GM12878 (cell line): ENCODE measurements at regions not wholly inside any gene's neighbourhood (a gene's known extent, or its start where the extent isn't known, plus 50 kb on each side); places are given as distances from the start of the nearest gene placed in this dataset.

ENCODE experiments used
- ATAC-seq: fragments of 200-7000 bp; cut with Tn5 transposase; 3 replicates; pipeline ENCODE4 v1.9.1; 2020; ENCODE audit warnings: mild to moderate bottlenecking, moderate library complexity
- BruUV-seq: library from RNA; stranded (reverse); fragments of 400-500 nt; replicated peaks from 2 replicates; lab custom pipeline; 2021; lab: Mats Ljungman, UMichigan
- CTCF ChIA-PET: fragments of 300-600 bp; sonication (Branson Sonifier 250); formaldehyde crosslinking; extraction: SDS; loops from one replicate; lab custom pipeline; 2021; ENCODE audit warnings: inconsistent platforms; lab: Yijun Ruan, JAX
- POLR2A ChIA-PET: fragments of 350-600 bp; formaldehyde crosslinking; extraction: SDS; loops from one replicate; lab custom pipeline; 2021; ENCODE audit warnings: inconsistent platforms; lab: Charles Lee
- RAD21 ChIA-PET: fragments of 300-600 bp; sonication (Branson Sonifier 250); formaldehyde crosslinking; loops from one replicate; lab custom pipeline; 2023; ENCODE audit warnings: antibody characterized with exemption; ENCODE audit not compliant: unreplicated experiment; lab: Charles Lee
- SMC1A ChIA-PET: fragments of 300-600 bp; sonication (Branson Sonifier 250); formaldehyde crosslinking; loops from one replicate; lab custom pipeline; 2023; ENCODE audit not compliant: unreplicated experiment, uncharacterized antibody; lab: Charles Lee
- DNase-seq: peaks from one replicate; pipeline ENCODE4 v3.0.0-alpha.2; 2011; ENCODE audit warnings: low read depth, low spot score
- FAIRE-seq: peaks from 3 replicates; lab custom pipeline; 2011; peaks lifted over from hg19 to GRCh38; lab: Jason Lieb, UNC
- H2AFZ ChIP-seq: 2 replicates; pipeline ENCODE4 v1.6.0; 2011; ENCODE audit warnings: low read depth, low read length, control low read depth; ENCODE audit not compliant: control insufficient read depth
- H3K27ac ChIP-seq: 2 replicates; pipeline ENCODE4 v1.5.1; 2011; ENCODE audit warnings: control low read depth; ENCODE audit not compliant: control insufficient read depth, insufficient read depth
- H3K27me3 ChIP-seq, 2 experiments: replicated peaks in 1 of 2; 2 replicates each; pipeline versions ENCODE4 v1.6.0 to v1.6.1; 2011; ENCODE audit warnings: low read length in 1 of 2; ENCODE audit not compliant: control insufficient read depth in 2 of 2, insufficient read depth in 2 of 2
- H3K36me3 ChIP-seq, 2 experiments: 2 replicates each; pipeline ENCODE4 v1.5.1; 2011; ENCODE audit warnings: low read length in 1 of 2; ENCODE audit not compliant: control insufficient read depth in 2 of 2, insufficient read depth in 2 of 2
- H3K4me1 ChIP-seq: 2 replicates; pipeline ENCODE4 v1.6.1; 2011; ENCODE audit warnings: mild to moderate bottlenecking, low read length, moderate library complexity, mixed read lengths; ENCODE audit not compliant: control insufficient read depth, insufficient read depth
- H3K4me2 ChIP-seq: 2 replicates; pipeline ENCODE4 v1.6.0; 2011; ENCODE audit warnings: control low read depth; ENCODE audit not compliant: control insufficient read depth, insufficient read depth
- H3K4me3 ChIP-seq: fragments of 200-600 bp; sonication (generic); 2 replicates; pipeline ENCODE4 v1.5.1; 2016
- H3K79me2 ChIP-seq: 2 replicates; pipeline ENCODE4 v1.6.0; 2011; ENCODE audit warnings: low read length; ENCODE audit not compliant: control insufficient read depth, insufficient read depth
- H3K9ac ChIP-seq: 2 replicates; pipeline ENCODE4 v1.8.0; 2011; ENCODE audit warnings: low read length, control low read depth, mixed read lengths; ENCODE audit not compliant: control insufficient read depth, insufficient read depth
- H3K9me3 ChIP-seq: replicated peaks from 3 replicates; pipeline ENCODE4 v1.5.1; 2011; ENCODE audit warnings: mild to moderate bottlenecking, low read length; ENCODE audit not compliant: control insufficient read depth, insufficient read depth
- H4K20me1 ChIP-seq: 2 replicates; pipeline ENCODE4 v1.6.0; 2011; ENCODE audit not compliant: control insufficient read depth, insufficient read depth
- ASH2L ChIP-seq: fragments of 300-600, 200-600 bp; sonication (generic); IDR thresholded peaks from 2 replicates; pipeline ENCODE4 v1.6.1; 2017; ENCODE audit warnings: low read depth, mild to moderate bottlenecking, borderline replicate concordance
- BACH1 ChIP-seq: fragments of 450-650 bp; IDR thresholded peaks from 2 replicates; pipeline ENCODE4 v1.6.1; 2017; ENCODE audit warnings: mild to moderate bottlenecking, borderline replicate concordance
- BMI1 ChIP-seq: fragments of 450-650 bp; IDR thresholded peaks from 2 replicates; pipeline ENCODE4 v1.6.1; 2016; ENCODE audit warnings: mild to moderate bottlenecking, moderate library complexity, borderline replicate concordance
- CHD2 ChIP-seq: IDR thresholded peaks from 2 replicates; pipeline ENCODE4 v1.6.1; 2011; ENCODE audit warnings: low read depth, low read length, improper control_type of control experiment, borderline replicate concordance
- EED ChIP-seq: sonication (generic); IDR thresholded peaks from 2 replicates; pipeline ENCODE4 v1.6.1; 2016; ENCODE audit warnings: antibody characterized with exemption, low read depth
- NRF1 ChIP-seq: conservative IDR thresholded peaks from 2 replicates; pipeline ENCODE4 v1.6.1; 2011; ENCODE audit warnings: mild to moderate bottlenecking, low read depth, low read length, improper control_type of control experiment
- PML ChIP-seq: IDR thresholded peaks from 2 replicates; pipeline ENCODE4 v1.6.1; 2012; ENCODE audit warnings: low read length, inconsistent platforms
- SIN3A ChIP-seq: IDR thresholded peaks from 2 replicates; pipeline ENCODE4 v1.6.1; 2012; ENCODE audit warnings: low read depth, low read length, improper control_type of control experiment
- SMAD1 ChIP-seq: fragments of 450-650 bp; IDR thresholded peaks from 2 replicates; pipeline ENCODE4 v1.6.1; 2018; ENCODE audit warnings: mild to moderate bottlenecking, low read depth; ENCODE audit not compliant: partially characterized antibody
- SMARCA5 ChIP-seq: fragments of 450-650 bp; IDR thresholded peaks from 2 replicates; pipeline ENCODE4 v1.6.1; 2017; ENCODE audit warnings: mild to moderate bottlenecking
- SPI1 ChIP-seq: IDR thresholded peaks from 2 replicates; pipeline ENCODE4 v1.6.1; 2011; ENCODE audit warnings: low read depth, mild to moderate bottlenecking, low read length, moderate library complexity, borderline replicate concordance; ENCODE audit not compliant: insufficient read depth
- SREBF1 ChIP-seq: IDR thresholded peaks from 2 replicates; pipeline ENCODE4 v1.6.1; 2012; ENCODE audit warnings: mild to moderate bottlenecking, low read length
- TCF12 ChIP-seq: IDR thresholded peaks from 2 replicates; pipeline ENCODE4 v1.6.1; 2011; ENCODE audit warnings: low read depth, mild to moderate bottlenecking, low read length
- WGBS: methylation state at CpG from one replicate; pipeline ENCODE4 v1.1.6; 2016; ENCODE audit warnings: low lambda C conversion rate; ENCODE audit not compliant: insufficient replicate concordance, insufficient coverage; ENCODE audit errors: missing lambda C conversion rate; 5-methylcytosine and 5-hydroxymethylcytosine counted together
- in situ Hi-C: fragments of 300-500 bp; cut with MboI; formaldehyde crosslinking; loops from 9 replicates; pipeline ENCODE4 v1.14.3; 2018; ENCODE audit warnings: mixed read lengths
- intact Hi-C: fragments of 100-400 bp; cut with micrococcal nuclease; formaldehyde crosslinking; loops from one replicate; pipeline ENCODE4 v1.14.2; 2022; ENCODE audit not compliant: unreplicated experiment
- TF ChIP-seq, protein P1 (sequence below): IDR thresholded peaks from 2 replicates; pipeline ENCODE4 v1.6.1; 2012; ENCODE audit warnings: improper control_type of control experiment, low read depth, low read length; ENCODE audit not compliant: insufficient replicate concordance
- TF ChIP-seq, protein P2 (sequence below): IDR thresholded peaks from 2 replicates; pipeline ENCODE4 v1.6.1; 2012; ENCODE audit warnings: low read depth, low read length, improper control_type of control experiment

DNA sequence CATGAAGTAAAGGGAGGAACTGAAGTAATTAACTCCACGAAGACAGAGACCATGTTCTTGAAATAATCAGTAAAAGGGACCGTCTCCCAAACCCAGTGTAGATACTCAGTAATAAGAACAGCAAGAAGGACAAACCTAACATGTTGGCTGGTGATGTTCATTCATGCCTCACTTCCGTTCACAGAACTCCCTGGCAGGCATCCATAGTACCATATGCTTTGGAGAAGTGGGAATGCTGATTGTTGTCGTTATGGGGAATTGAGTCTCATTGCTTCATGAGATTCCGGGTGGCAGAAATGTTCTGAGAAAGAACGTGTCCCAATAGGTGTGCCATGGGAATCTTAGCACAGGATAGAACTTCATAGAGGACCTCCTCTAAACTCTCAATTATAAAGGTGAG is 452.3 kb downstream of the ZSWIM6 start (continued):
- TF ChIP-seq, protein P1, sequence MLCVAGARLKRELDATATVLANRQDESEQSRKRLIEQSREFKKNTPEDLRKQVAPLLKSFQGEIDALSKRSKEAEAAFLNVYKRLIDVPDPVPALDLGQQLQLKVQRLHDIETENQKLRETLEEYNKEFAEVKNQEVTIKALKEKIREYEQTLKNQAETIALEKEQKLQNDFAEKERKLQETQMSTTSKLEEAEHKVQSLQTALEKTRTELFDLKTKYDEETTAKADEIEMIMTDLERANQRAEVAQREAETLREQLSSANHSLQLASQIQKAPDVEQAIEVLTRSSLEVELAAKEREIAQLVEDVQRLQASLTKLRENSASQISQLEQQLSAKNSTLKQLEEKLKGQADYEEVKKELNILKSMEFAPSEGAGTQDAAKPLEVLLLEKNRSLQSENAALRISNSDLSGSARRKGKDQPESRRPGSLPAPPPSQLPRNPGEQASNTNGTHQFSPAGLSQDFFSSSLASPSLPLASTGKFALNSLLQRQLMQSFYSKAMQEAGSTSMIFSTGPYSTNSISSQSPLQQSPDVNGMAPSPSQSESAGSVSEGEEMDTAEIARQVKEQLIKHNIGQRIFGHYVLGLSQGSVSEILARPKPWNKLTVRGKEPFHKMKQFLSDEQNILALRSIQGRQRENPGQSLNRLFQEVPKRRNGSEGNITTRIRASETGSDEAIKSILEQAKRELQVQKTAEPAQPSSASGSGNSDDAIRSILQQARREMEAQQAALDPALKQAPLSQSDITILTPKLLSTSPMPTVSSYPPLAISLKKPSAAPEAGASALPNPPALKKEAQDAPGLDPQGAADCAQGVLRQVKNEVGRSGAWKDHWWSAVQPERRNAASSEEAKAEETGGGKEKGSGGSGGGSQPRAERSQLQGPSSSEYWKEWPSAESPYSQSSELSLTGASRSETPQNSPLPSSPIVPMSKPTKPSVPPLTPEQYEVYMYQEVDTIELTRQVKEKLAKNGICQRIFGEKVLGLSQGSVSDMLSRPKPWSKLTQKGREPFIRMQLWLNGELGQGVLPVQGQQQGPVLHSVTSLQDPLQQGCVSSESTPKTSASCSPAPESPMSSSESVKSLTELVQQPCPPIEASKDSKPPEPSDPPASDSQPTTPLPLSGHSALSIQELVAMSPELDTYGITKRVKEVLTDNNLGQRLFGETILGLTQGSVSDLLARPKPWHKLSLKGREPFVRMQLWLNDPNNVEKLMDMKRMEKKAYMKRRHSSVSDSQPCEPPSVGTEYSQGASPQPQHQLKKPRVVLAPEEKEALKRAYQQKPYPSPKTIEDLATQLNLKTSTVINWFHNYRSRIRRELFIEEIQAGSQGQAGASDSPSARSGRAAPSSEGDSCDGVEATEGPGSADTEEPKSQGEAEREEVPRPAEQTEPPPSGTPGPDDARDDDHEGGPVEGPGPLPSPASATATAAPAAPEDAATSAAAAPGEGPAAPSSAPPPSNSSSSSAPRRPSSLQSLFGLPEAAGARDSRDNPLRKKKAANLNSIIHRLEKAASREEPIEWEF = no peak
- TF ChIP-seq SPI1 = no peak
- no peak for TF ChIP-seq CHD2

DNA sequence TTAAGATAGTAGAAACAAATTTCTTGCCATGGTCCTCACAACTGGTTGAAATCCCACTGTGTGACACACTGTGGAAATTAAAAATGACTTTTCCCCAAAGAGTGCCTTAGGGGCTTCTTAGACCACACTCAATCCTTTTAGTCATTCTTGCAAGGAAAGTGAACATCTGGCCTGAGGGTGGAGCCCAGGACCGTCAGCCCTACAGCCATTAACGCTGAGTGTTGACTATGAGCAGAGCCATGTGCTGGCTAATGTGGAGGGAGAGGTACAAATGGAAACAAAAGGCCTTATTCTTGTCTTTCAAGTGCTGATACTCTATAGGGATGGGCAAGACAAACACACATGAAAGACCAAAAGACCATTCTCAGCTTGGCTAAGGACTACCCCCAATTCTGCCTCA is 456.5 kb downstream of the ZSWIM6 start:
- Histone ChIP-seq H3K4me1 (no peaks in the 10 kb centered on the region), H3K4me3 (no peak overlapping the region), H3K36me3 (no peaks in the 10 kb centered on the region), H3K9me3 (no peaks in the 10 kb centered on the region), H3K27ac (no peak overlapping the region), H2AFZ (no peak overlapping the region), H3K79me2 (no peaks in the 10 kb centered on the region), H3K9ac (no peak overlapping the region), H4K20me1 (no peaks in the 10 kb centered on the region), H3K4me2 (no peak overlapping the region), H3K27me3 (peaks cover 0 to 1% of the 10 kb centered on the region in 2 experiments; a peak in 1 of 4 replicates)
- in situ Hi-C loops (no loop called here), intact Hi-C loops (no loop called here)
- ChIA-PET RAD21 (no interaction called here), POLR2A (no interaction called here), SMC1A (no interaction called here), CTCF (no interaction called here)
- TF ChIP-seq TCF12 = no peak
- no peak for TF ChIP-seq EED
- TF ChIP-seq, protein P2, sequence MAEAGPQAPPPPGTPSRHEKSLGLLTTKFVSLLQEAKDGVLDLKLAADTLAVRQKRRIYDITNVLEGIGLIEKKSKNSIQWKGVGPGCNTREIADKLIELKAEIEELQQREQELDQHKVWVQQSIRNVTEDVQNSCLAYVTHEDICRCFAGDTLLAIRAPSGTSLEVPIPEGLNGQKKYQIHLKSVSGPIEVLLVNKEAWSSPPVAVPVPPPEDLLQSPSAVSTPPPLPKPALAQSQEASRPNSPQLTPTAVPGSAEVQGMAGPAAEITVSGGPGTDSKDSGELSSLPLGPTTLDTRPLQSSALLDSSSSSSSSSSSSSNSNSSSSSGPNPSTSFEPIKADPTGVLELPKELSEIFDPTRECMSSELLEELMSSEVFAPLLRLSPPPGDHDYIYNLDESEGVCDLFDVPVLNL = no peak
- TF ChIP-seq BACH1 = no peak
- no peak for TF ChIP-seq ASH2L
- TF ChIP-seq SMARCA5 = no peak
- TF ChIP-seq BMI1 = no peak
- no peak for TF ChIP-seq SIN3A
- TF ChIP-seq SMAD1 = no peak
- TF ChIP-seq SREBF1 = no peak
- no peak for TF ChIP-seq NRF1
- no peak for TF ChIP-seq PML
- 62% methylated on average over 2 of the region's 2 CpGs for WGBS
- no TSS peak for BruUV-seq
- DNase-seq (no peak), FAIRE-seq (no peak), ATAC-seq (no peak)
